HEK293 (cell line): ENCODE measurements at regions not wholly inside any gene's neighbourhood (a gene's known extent, or its start where the extent isn't known, plus 50 kb on each side); places are given as distances from the start of the nearest gene placed in this dataset.

Experiments
- CTCF ChIA-PET: fragments of 350-600 bp; formaldehyde crosslinking; extraction: SDS; loops from one replicate; lab custom pipeline; 2021; ENCODE audit warnings: antibody characterized with exemption; lab: Yijun Ruan, JAX
- POLR2A ChIA-PET: fragments of 300-600 bp; formaldehyde crosslinking; extraction: SDS; loops from one replicate; lab custom pipeline; 2020; ENCODE audit warnings: antibody characterized with exemption, inconsistent platforms; lab: Yijun Ruan, JAX
- H3K27ac ChIP-seq: fragments of 200-500 bp; sonication (Bioruptor generic); 2 replicates; pipeline ENCODE4 v1.5.1; 2014; ENCODE audit warnings: low read depth, low read length, control low read depth, inconsistent platforms; ENCODE audit errors: extremely low read depth
- H3K36me3 ChIP-seq, 2 experiments: fragments of 200-500 bp in 1 of 2; sonication (Bioruptor generic) in 1 of 2; 1 replicate in 1 of 2; 2 replicates in 1 of 2; pipeline ENCODE4 v1.5.1; 2014 to 2017; ENCODE audit warnings: inconsistent platforms in 2 of 2, low read length in 2 of 2; ENCODE audit not compliant: control insufficient read depth in 2 of 2, insufficient read depth in 1 of 2
- H3K4me1 ChIP-seq: fragments of 200-500 bp; sonication (Bioruptor generic); 2 replicates; pipeline ENCODE4 v1.5.1; 2014; ENCODE audit warnings: mild to moderate bottlenecking, low read length, inconsistent platforms; ENCODE audit not compliant: control insufficient read depth, insufficient read depth
- H3K4me3 ChIP-seq: 2 replicates; pipeline ENCODE4 v1.5.1; 2011; ENCODE audit warnings: low read depth, mild to moderate bottlenecking, control low read depth, low read length, moderate library complexity
- H3K9me3 ChIP-seq: fragments of 200-500 bp; sonication (Bioruptor generic); 2 replicates; pipeline ENCODE4 v1.5.1; 2014; ENCODE audit warnings: low read depth, low read length, inconsistent platforms; ENCODE audit not compliant: control insufficient read depth, insufficient read depth
- GFI1B ChIP-seq: fragments of 450-650 bp; formaldehyde crosslinking; IDR thresholded peaks from 2 replicates; pipeline ENCODE4 v1.5.1; 2016; ENCODE audit warnings: missing biosample characterization, missing genetic modification characterization
- OSR2 ChIP-seq: fragments of 450-650 bp; formaldehyde crosslinking; IDR thresholded peaks from 2 replicates; pipeline ENCODE4 v1.5.1; 2016; ENCODE audit warnings: missing biosample characterization, missing genetic modification characterization
- YY2 ChIP-seq: fragments of 450-650 bp; formaldehyde crosslinking; IDR thresholded peaks from 2 replicates; pipeline ENCODE4 v1.5.1; 2016; ENCODE audit warnings: missing biosample characterization, missing genetic modification characterization
- ZFP41 ChIP-seq: fragments of 450-650 bp; formaldehyde crosslinking; IDR thresholded peaks from 2 replicates; pipeline ENCODE4 v1.5.1; 2016; ENCODE audit warnings: missing biosample characterization, missing genetic modification characterization, borderline replicate concordance
- ZIC2 ChIP-seq: fragments of 450-650 bp; formaldehyde crosslinking; IDR thresholded peaks from 2 replicates; pipeline ENCODE4 v1.5.1; 2016; ENCODE audit warnings: missing biosample characterization, missing genetic modification characterization
- ZNF121 ChIP-seq: fragments of 450-650 bp; formaldehyde crosslinking; IDR thresholded peaks from 2 replicates; pipeline ENCODE4 v1.5.1; 2016; ENCODE audit warnings: missing biosample characterization, missing genetic modification characterization
- ZNF16 ChIP-seq: fragments of 450-650 bp; formaldehyde crosslinking; IDR thresholded peaks from 2 replicates; pipeline ENCODE4 v1.5.1; 2016; ENCODE audit warnings: low read depth, missing biosample characterization, missing genetic modification characterization
- ZNF350 ChIP-seq: fragments of 450-650 bp; formaldehyde crosslinking; IDR thresholded peaks from 2 replicates; pipeline ENCODE4 v1.5.0; 2017; ENCODE audit warnings: missing biosample characterization, mild to moderate bottlenecking, missing genetic modification characterization
- ZNF514 ChIP-seq: fragments of 450-650 bp; formaldehyde crosslinking; IDR thresholded peaks from 2 replicates; pipeline ENCODE4 v1.5.1; 2016; ENCODE audit warnings: missing biosample characterization, missing genetic modification characterization
- ZNF571 ChIP-seq: fragments of 450-650 bp; formaldehyde crosslinking; IDR thresholded peaks from 2 replicates; pipeline ENCODE4 v1.5.0; 2017; ENCODE audit warnings: missing biosample characterization, missing genetic modification characterization
- ZNF837 ChIP-seq: fragments of 450-650 bp; formaldehyde crosslinking; IDR thresholded peaks from 2 replicates; pipeline ENCODE4 v1.5.1; 2016; ENCODE audit warnings: missing biosample characterization, missing genetic modification characterization
- TF ChIP-seq, protein P1 (sequence below): fragments of 450-650 bp; formaldehyde crosslinking; IDR thresholded peaks from 2 replicates; pipeline ENCODE4 v1.5.1; 2016; ENCODE audit warnings: missing biosample characterization, missing genetic modification characterization
- TF ChIP-seq, protein P2 (sequence below): fragments of 450-650 bp; IDR thresholded peaks from 2 replicates; pipeline ENCODE4 v1.5.1; 2018; ENCODE audit warnings: missing biosample characterization, missing genetic modification characterization
- TF ChIP-seq, protein P3 (sequence below): fragments of 450-650 bp; formaldehyde crosslinking; IDR thresholded peaks from 2 replicates; pipeline ENCODE4; 2016; ENCODE audit warnings: missing biosample characterization, missing genetic modification characterization
- TF ChIP-seq, protein P4 (sequence below): fragments of 450-650 bp; formaldehyde crosslinking; IDR thresholded peaks from 2 replicates; pipeline ENCODE4 v1.5.1; 2017; ENCODE audit warnings: missing biosample characterization, missing genetic modification characterization
- TF ChIP-seq, protein P5 (sequence below): fragments of 450-650 bp; formaldehyde crosslinking; IDR thresholded peaks from 2 replicates; pipeline ENCODE4 v1.5.1; 2016; ENCODE audit warnings: missing biosample characterization, missing genetic modification characterization
- TF ChIP-seq, protein P6 (sequence below): fragments of 450-650 bp; formaldehyde crosslinking; IDR thresholded peaks from 2 replicates; pipeline ENCODE4 v1.5.1; 2017; ENCODE audit warnings: missing biosample characterization, missing genetic modification characterization
- TF ChIP-seq, protein P7 (sequence below): fragments of 450-650 bp; formaldehyde crosslinking; conservative IDR thresholded peaks from 2 replicates; pipeline ENCODE4 v1.5.1; 2016; ENCODE audit warnings: low read depth, missing biosample characterization, missing genetic modification characterization
- TF ChIP-seq, protein P8 (sequence below): fragments of 450-650 bp; formaldehyde crosslinking; IDR thresholded peaks from 2 replicates; pipeline ENCODE4 v1.5.1; 2016; ENCODE audit warnings: missing biosample characterization, missing genetic modification characterization

DNA sequence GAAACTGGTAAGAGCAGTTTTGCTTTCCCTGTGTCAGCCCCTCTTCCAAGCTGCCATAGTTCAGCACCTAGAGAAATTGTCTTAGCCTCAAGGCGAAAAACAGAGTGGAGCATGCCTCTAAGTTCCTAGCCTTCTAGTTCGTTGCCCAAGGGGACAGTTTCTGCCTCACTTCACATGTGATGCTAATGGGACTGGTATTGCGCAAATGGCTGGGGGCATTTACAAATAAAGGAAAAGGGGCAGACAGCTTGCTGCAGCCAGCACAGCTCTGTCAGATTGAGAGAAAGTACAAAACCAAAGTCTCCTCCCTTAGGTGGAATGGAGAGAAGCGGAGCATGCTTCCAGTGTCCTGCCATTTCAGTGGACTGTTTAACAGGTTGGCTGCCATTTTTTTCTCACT, 567.7 kb downstream of the ETV1 start:
- ChIA-PET CTCF (interaction anchor here (1.1 kb wide), 1 partner anchor 11 kb away, joined by 3 read pairs; no protein-coding TSS in a partner anchor), POLR2A (no interaction called here)
- no peaks in the 10 kb centered on the region for H3K9me3 ChIP-seq
- no peaks in the 10 kb centered on the region for H3K4me1 ChIP-seq
- no peak overlapping the region for H3K27ac ChIP-seq
- no peaks in the 10 kb centered on the region for H3K36me3 ChIP-seq
- TF ChIP-seq ZNF121 (tag by site-specific recombination) (no peak), ZNF350 (no peak), ZNF571 (no peak), GFI1B (tag by site-specific recombination) (no peak), ZNF837 (tag by site-specific recombination) (no peak), ZIC2 (tag by site-specific recombination) (no peak), YY2 (tag by site-specific recombination) (no peak), ZFP41 (tag by site-specific recombination) (no peak), ZNF16 (tag by site-specific recombination) (no peak)
- TF ChIP-seq, protein P1, sequence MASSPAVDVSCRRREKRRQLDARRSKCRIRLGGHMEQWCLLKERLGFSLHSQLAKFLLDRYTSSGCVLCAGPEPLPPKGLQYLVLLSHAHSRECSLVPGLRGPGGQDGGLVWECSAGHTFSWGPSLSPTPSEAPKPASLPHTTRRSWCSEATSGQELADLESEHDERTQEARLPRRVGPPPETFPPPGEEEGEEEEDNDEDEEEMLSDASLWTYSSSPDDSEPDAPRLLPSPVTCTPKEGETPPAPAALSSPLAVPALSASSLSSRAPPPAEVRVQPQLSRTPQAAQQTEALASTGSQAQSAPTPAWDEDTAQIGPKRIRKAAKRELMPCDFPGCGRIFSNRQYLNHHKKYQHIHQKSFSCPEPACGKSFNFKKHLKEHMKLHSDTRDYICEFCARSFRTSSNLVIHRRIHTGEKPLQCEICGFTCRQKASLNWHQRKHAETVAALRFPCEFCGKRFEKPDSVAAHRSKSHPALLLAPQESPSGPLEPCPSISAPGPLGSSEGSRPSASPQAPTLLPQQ (tag by site-specific recombination), result no peak
- TF ChIP-seq, protein P2, sequence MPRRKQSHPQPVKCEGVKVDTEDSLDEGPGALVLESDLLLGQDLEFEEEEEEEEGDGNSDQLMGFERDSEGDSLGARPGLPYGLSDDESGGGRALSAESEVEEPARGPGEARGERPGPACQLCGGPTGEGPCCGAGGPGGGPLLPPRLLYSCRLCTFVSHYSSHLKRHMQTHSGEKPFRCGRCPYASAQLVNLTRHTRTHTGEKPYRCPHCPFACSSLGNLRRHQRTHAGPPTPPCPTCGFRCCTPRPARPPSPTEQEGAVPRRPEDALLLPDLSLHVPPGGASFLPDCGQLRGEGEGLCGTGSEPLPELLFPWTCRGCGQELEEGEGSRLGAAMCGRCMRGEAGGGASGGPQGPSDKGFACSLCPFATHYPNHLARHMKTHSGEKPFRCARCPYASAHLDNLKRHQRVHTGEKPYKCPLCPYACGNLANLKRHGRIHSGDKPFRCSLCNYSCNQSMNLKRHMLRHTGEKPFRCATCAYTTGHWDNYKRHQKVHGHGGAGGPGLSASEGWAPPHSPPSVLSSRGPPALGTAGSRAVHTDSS (tag by site-specific recombination), result no peak
- TF ChIP-seq, protein P3, sequence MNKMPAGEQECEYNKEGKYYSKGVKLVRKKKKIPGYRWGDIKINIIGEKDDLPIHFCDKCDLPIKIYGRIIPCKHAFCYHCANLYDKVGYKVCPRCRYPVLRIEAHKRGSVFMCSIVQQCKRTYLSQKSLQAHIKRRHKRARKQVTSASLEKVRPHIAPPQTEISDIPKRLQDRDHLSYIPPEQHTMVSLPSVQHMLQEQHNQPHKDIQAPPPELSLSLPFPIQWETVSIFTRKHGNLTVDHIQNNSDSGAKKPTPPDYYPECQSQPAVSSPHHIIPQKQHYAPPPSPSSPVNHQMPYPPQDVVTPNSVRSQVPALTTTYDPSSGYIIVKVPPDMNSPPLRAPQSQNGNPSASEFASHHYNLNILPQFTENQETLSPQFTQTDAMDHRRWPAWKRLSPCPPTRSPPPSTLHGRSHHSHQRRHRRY (tag by site-specific recombination), result no peak
- TF ChIP-seq, protein P4, sequence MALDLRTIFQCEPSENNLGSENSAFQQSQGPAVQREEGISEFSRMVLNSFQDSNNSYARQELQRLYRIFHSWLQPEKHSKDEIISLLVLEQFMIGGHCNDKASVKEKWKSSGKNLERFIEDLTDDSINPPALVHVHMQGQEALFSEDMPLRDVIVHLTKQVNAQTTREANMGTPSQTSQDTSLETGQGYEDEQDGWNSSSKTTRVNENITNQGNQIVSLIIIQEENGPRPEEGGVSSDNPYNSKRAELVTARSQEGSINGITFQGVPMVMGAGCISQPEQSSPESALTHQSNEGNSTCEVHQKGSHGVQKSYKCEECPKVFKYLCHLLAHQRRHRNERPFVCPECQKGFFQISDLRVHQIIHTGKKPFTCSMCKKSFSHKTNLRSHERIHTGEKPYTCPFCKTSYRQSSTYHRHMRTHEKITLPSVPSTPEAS, result no peak
- TF ChIP-seq, protein P5, sequence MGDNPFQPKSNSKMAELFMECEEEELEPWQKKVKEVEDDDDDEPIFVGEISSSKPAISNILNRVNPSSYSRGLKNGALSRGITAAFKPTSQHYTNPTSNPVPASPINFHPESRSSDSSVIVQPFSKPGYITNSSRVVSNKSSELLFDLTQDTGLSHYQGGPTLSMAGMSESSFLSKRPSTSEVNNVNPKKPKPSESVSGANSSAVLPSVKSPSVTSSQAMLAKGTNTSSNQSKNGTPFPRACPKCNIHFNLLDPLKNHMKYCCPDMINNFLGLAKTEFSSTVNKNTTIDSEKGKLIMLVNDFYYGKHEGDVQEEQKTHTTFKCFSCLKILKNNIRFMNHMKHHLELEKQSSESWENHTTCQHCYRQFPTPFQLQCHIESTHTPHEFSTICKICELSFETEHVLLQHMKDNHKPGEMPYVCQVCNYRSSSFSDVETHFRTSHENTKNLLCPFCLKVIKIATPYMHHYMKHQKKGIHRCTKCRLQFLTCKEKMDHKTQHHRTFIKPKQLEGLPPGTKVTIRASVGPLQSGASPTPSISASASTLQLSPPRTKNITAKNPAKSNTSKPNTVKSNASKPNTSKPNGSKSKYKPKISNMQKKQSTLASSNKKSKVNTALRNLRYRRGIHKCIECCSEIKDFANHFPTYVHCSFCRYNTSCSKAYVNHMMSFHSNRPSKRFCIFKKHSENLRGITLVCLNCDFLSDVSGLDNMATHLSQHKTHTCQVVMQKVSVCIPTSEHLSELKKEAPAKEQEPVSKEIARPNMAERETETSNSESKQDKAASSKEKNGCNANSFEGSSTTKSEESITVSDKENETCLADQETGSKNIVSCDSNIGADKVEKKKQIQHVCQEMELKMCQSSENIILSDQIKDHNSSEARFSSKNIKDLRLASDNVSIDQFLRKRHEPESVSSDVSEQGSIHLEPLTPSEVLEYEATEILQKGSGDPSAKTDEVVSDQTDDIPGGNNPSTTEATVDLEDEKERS, result no peak
- H3K4me3 ChIP-seq, result no peak overlapping the region

DNA sequence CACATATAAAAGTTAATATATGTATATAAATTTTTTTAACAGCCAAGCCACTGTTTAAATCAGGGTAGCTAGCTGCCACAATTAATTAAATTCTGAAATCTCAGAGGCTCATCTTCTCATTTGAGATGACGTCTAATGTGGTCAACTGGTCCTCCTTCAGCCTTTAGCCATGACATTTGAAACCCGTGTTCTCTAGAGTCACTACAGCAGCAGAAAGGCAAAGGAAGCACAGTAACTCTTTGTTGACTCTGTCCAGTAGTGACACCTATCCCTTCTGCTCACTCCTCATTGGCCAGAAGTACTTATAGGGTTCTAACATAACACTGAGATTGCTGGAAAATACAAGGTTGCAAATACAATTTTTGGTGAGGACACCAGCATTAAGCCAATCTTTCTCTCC, 555.5 kb downstream of the ETV1 start:
- Histone ChIP-seq H3K27ac (no peak overlapping the region), H3K4me3 (no peak overlapping the region), H3K4me1 (no peaks in the 10 kb centered on the region), H3K9me3 (no peaks in the 10 kb centered on the region), H3K36me3 (no peaks in the 10 kb centered on the region)
- ChIA-PET CTCF (interaction anchor here (0.6 kb wide), 1 partner anchor 1437 kb away, joined by 3 read pairs; no protein-coding TSS in a partner anchor), POLR2A (no interaction called here)
- TF ChIP-seq, protein P6, sequence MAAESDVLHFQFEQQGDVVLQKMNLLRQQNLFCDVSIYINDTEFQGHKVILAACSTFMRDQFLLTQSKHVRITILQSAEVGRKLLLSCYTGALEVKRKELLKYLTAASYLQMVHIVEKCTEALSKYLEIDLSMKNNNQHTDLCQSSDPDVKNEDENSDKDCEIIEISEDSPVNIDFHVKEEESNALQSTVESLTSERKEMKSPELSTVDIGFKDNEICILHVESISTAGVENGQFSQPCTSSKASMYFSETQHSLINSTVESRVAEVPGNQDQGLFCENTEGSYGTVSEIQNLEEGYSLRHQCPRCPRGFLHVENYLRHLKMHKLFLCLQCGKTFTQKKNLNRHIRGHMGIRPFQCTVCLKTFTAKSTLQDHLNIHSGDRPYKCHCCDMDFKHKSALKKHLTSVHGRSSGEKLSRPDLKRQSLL (tag by site-specific recombination), result no peak
- TF ChIP-seq, protein P7, sequence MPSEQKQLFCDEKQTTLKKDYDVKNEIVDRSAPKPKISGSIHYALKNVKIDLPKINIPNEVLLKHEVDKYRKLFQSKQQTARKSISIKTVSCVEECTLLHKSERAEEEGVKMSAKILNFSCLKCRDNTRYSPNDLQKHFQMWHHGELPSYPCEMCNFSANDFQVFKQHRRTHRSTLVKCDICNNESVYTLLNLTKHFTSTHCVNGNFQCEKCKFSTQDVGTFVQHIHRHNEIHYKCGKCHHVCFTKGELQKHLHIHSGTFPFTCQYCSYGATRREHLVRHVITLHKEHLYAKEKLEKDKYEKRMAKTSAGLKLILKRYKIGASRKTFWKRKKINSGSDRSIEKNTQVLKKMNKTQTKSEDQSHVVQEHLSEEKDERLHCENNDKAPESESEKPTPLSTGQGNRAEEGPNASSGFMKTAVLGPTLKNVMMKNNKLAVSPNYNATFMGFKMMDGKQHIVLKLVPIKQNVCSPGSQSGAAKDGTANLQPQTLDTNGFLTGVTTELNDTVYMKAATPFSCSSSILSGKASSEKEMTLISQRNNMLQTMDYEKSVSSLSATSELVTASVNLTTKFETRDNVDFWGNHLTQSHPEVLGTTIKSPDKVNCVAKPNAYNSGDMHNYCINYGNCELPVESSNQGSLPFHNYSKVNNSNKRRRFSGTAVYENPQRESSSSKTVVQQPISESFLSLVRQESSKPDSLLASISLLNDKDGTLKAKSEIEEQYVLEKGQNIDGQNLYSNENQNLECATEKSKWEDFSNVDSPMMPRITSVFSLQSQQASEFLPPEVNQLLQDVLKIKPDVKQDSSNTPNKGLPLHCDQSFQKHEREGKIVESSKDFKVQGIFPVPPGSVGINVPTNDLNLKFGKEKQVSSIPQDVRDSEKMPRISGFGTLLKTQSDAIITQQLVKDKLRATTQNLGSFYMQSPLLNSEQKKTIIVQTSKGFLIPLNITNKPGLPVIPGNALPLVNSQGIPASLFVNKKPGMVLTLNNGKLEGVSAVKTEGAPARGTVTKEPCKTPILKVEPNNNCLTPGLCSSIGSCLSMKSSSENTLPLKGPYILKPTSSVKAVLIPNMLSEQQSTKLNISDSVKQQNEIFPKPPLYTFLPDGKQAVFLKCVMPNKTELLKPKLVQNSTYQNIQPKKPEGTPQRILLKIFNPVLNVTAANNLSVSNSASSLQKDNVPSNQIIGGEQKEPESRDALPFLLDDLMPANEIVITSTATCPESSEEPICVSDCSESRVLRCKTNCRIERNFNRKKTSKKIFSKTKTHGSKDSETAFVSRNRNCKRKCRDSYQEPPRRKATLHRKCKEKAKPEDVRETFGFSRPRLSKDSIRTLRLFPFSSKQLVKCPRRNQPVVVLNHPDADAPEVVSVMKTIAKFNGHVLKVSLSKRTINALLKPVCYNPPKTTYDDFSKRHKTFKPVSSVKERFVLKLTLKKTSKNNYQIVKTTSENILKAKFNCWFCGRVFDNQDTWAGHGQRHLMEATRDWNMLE (tag by site-specific recombination), result no peak
- TF ChIP-seq ZNF514 (tag by site-specific recombination) (no peak), OSR2 (tag by site-specific recombination) (no peak)
- TF ChIP-seq, protein P8, sequence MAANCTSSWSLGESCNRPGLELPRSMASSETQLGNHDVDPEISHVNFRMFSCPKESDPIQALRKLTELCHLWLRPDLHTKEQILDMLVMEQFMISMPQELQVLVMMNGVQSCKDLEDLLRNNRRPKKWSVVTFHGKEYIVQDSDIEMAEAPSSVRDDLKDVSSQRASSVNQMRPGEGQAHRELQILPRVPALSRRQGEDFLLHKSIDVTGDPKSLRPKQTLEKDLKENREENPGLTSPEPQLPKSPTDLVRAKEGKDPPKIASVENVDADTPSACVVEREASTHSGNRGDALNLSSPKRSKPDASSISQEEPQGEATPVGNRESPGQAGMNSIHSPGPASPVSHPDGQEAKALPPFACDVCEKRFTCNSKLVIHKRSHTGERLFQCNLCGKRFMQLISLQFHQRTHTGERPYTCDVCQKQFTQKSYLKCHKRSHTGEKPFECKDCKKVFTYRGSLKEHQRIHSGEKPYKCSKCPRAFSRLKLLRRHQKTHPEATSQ (tag by site-specific recombination), result no peak
